GM12864 (cell line): ENCODE measurements at regions not wholly inside any gene's neighbourhood (a gene's known extent, or its start where the extent isn't known, plus 50 kb on each side); places are given as distances from the start of the nearest gene placed in this dataset.

Source experiments
- DNase-seq: peaks from one replicate; pipeline ENCODE4 v3.0.0-alpha.2; 2011; ENCODE audit warnings: low read depth
- H3K4me3 ChIP-seq: 2 replicates; pipeline ENCODE4 v1.5.1; 2011; ENCODE audit warnings: mild to moderate bottlenecking, low read depth, low read length, control low read depth
- CTCF ChIP-seq: IDR thresholded peaks from 2 replicates; pipeline ENCODE4 v1.5.1; 2011; ENCODE audit warnings: low read depth, mild to moderate bottlenecking, moderate library complexity, low read length, control low read depth, inconsistent platforms; ENCODE audit errors: missing control alignments

GRCh38 chr2:103526757-103527156 lies 764.9 kb downstream of the TMEM182 start:
- no peak overlapping the region for H3K4me3 ChIP-seq
- TF ChIP-seq CTCF, result no peak
- no peak for DNase-seq

- TF ChIP-seq CTCF, result no peak
- no peak overlapping the region for H3K4me3 ChIP-seq
- no peak for DNase-seq
Measured at GRCh38 chr2:103527278-103527677, 765.4 kb downstream of the TMEM182 start.

- H3K4me3 ChIP-seq, result no peak overlapping the region
- no peak for TF ChIP-seq CTCF
Measured at GRCh38 chr2:103529798-103530502, 768.1 kb downstream of the TMEM182 start.

GRCh38 chr2:103552775-103553174 lies 790.9 kb downstream of the TMEM182 start:
- no peak for TF ChIP-seq CTCF
- no peak overlapping the region for H3K4me3 ChIP-seq
- DNase-seq, result no peak

More at GRCh38 chr2:103529798-103530502, 768.1 kb downstream of the TMEM182 start:
- DNase-seq, result no peak

GRCh38 chr2:103594823-103595222 lies 833.0 kb downstream of the TMEM182 start:
- no peak overlapping the region for H3K4me3 ChIP-seq
- no peak for TF ChIP-seq CTCF
- DNase-seq, result no peak

- no peak for DNase-seq
- TF ChIP-seq CTCF, result no peak
Measured at GRCh38 chr2:103605071-103605780, 843.4 kb downstream of the TMEM182 start.

More at GRCh38 chr2:103605071-103605780, 843.4 kb downstream of the TMEM182 start:
- H3K4me3 ChIP-seq, result no peak overlapping the region
